ENCODE measurements at regions not wholly inside any gene's neighbourhood (a gene's known extent, or its start where the extent isn't known, plus 50 kb on each side); places are given as distances from the start of the nearest gene placed in this dataset.

GRCh38 chr21:22880573-22880972, 1882.4 kb downstream of the NCAM2 start:
- DNase-seq = no peak
- no peak overlapping the region for H3K27ac ChIP-seq (ENCODE audit: low read depth, low read length)
- Mint-ChIP-seq H3K4me3 (no peak overlapping the region), H3K4me1 (no peaks in the 10 kb centered on the region), H3K36me3 (no peaks in the 10 kb centered on the region), H3K9me3 (peaks cover 0 to 14% (median 5%) of the 10 kb centered on the region in 8 donors), H3K27me3 (no peaks in the 10 kb centered on the region), H3K27ac (no peak overlapping the region)
- peaks cover 0 to 3% of the 10 kb centered on the region in 2 donors for H3K9me3 ChIP-seq (ENCODE audit: control insufficient read depth in 1 of 2, low read length in 2 of 2)
- H3K27me3 ChIP-seq (ENCODE audit: insufficient read depth, low read length) = no peaks in the 10 kb centered on the region
- no peaks in the 10 kb centered on the region for H3K4me1 ChIP-seq (ENCODE audit: insufficient read depth, low read length)
- ChIA-PET CTCF (ENCODE audit: partially characterized antibody) (no interaction called here), POLR2A (ENCODE audit: partially characterized antibody) (no interaction called here)
- H3K36me3 ChIP-seq (ENCODE audit: insufficient read depth, low read length) = no peaks in the 10 kb centered on the region
- intact Hi-C loops (cut with micrococcal nuclease) = no loop called here
- H3K4me3 ChIP-seq (ENCODE audit: low read length in 2 of 2) = no peak overlapping the region

- no peaks in the 10 kb centered on the region for H3K27me3 Mint-ChIP-seq
- no peak overlapping the region for H3K27ac Mint-ChIP-seq
- no peaks in the 10 kb centered on the region for H3K4me1 ChIP-seq (ENCODE audit: insufficient read depth, low read length)
Observed at GRCh38 chr21:22881131-22881530, 1882.9 kb downstream of the NCAM2 start.

GRCh38 chr21:22885079-22885478, 1886.9 kb downstream of the NCAM2 start:
- H3K36me3 ChIP-seq (ENCODE audit: insufficient read depth, low read length) = no peaks in the 10 kb centered on the region
- Mint-ChIP-seq H3K4me1 (no peaks in the 10 kb centered on the region), H3K27me3 (no peaks in the 10 kb centered on the region), H3K36me3 (no peaks in the 10 kb centered on the region), H3K4me3 (no peak overlapping the region), H3K9me3 (peaks cover 0 to 5% (median under 1%) of the 10 kb centered on the region in 8 donors), H3K27ac (no peak overlapping the region)
- ChIA-PET POLR2A (ENCODE audit: partially characterized antibody) (no interaction called here), CTCF (ENCODE audit: partially characterized antibody) (no interaction called here)
- intact Hi-C loops (cut with micrococcal nuclease) = no loop called here
- no peaks in the 10 kb centered on the region for H3K4me1 ChIP-seq (ENCODE audit: insufficient read depth, low read length)
- H3K4me3 ChIP-seq (ENCODE audit: low read length in 2 of 2) = no peak overlapping the region
- H3K27me3 ChIP-seq (ENCODE audit: insufficient read depth, low read length) = no peaks in the 10 kb centered on the region
- no peak overlapping the region for H3K27ac ChIP-seq (ENCODE audit: low read depth, low read length)
- H3K9me3 ChIP-seq (ENCODE audit: control insufficient read depth in 1 of 2, low read length in 2 of 2) = no peaks in the 10 kb centered on the region
- DNase-seq = no peak

More at GRCh38 chr21:22881131-22881530, 1882.9 kb downstream of the NCAM2 start:
- H3K36me3 ChIP-seq (ENCODE audit: insufficient read depth, low read length) = no peaks in the 10 kb centered on the region
- no peak overlapping the region for H3K4me3 ChIP-seq (ENCODE audit: low read length in 2 of 2)
- H3K9me3 ChIP-seq (ENCODE audit: control insufficient read depth in 1 of 2, low read length in 2 of 2) = peaks cover 0 to 3% of the 10 kb centered on the region in 2 donors
- H3K9me3 Mint-ChIP-seq = peaks cover 0 to 14% (median 4%) of the 10 kb centered on the region in 8 donors
- no peaks in the 10 kb centered on the region for H3K36me3 Mint-ChIP-seq
- no peaks in the 10 kb centered on the region for H3K27me3 ChIP-seq (ENCODE audit: insufficient read depth, low read length)
- CTCF ChIA-PET (ENCODE audit: partially characterized antibody) = no interaction called here
- intact Hi-C loops (cut with micrococcal nuclease) = no loop called here
- no peaks in the 10 kb centered on the region for H3K4me1 Mint-ChIP-seq
- no peak for DNase-seq
- POLR2A ChIA-PET (ENCODE audit: partially characterized antibody) = no interaction called here
- no peak overlapping the region for H3K4me3 Mint-ChIP-seq
- H3K27ac ChIP-seq (ENCODE audit: low read depth, low read length) = no peak overlapping the region

- no peak overlapping the region for H3K4me3 ChIP-seq (ENCODE audit: low read length in 2 of 2)
- Mint-ChIP-seq H3K4me1 (no peaks in the 10 kb centered on the region), H3K27ac (no peak overlapping the region), H3K9me3 (peaks cover 0 to 5% (median under 1%) of the 10 kb centered on the region in 8 donors), H3K27me3 (no peaks in the 10 kb centered on the region), H3K36me3 (no peaks in the 10 kb centered on the region), H3K4me3 (no peak overlapping the region)
- H3K27ac ChIP-seq (ENCODE audit: low read depth, low read length) = no peak overlapping the region
- no peaks in the 10 kb centered on the region for H3K36me3 ChIP-seq (ENCODE audit: insufficient read depth, low read length)
- no peaks in the 10 kb centered on the region for H3K27me3 ChIP-seq (ENCODE audit: insufficient read depth, low read length)
- CTCF ChIA-PET (ENCODE audit: partially characterized antibody) = no interaction called here
- intact Hi-C loops (cut with micrococcal nuclease) = no loop called here
- no peaks in the 10 kb centered on the region for H3K9me3 ChIP-seq (ENCODE audit: control insufficient read depth in 1 of 2, low read length in 2 of 2)
- DNase-seq = no peak
- H3K4me1 ChIP-seq (ENCODE audit: insufficient read depth, low read length) = no peaks in the 10 kb centered on the region
- POLR2A ChIA-PET (ENCODE audit: partially characterized antibody) = no interaction called here
Observed at GRCh38 chr21:22885614-22886013, 1887.4 kb downstream of the NCAM2 start.

- Histone ChIP-seq H3K4me1 (ENCODE audit: insufficient read depth, low read length) (no peaks in the 10 kb centered on the region), H3K27ac (ENCODE audit: low read depth, low read length) (no peak overlapping the region), H3K27me3 (ENCODE audit: insufficient read depth, low read length) (no peaks in the 10 kb centered on the region), H3K9me3 (ENCODE audit: control insufficient read depth in 1 of 2, low read length in 2 of 2) (no peaks in the 10 kb centered on the region), H3K4me3 (ENCODE audit: low read length in 2 of 2) (no peak overlapping the region), H3K36me3 (ENCODE audit: insufficient read depth, low read length) (no peaks in the 10 kb centered on the region)
- no peak for DNase-seq
- ChIA-PET POLR2A (ENCODE audit: partially characterized antibody) (no interaction called here), CTCF (ENCODE audit: partially characterized antibody) (no interaction called here)
- Mint-ChIP-seq H3K36me3 (no peaks in the 10 kb centered on the region), H3K9me3 (peaks cover 0 to 5% (median 1%) of the 10 kb centered on the region in 8 donors), H3K4me3 (no peak overlapping the region), H3K4me1 (no peaks in the 10 kb centered on the region), H3K27me3 (no peaks in the 10 kb centered on the region), H3K27ac (no peak overlapping the region)
- intact Hi-C loops (cut with micrococcal nuclease) = no loop called here
Observed at GRCh38 chr21:22889445-22889844, 1891.2 kb downstream of the NCAM2 start.

- DNase-seq = no peak
- Mint-ChIP-seq H3K9me3 (peaks cover 0 to 4% (median 0%) of the 10 kb centered on the region in 8 donors), H3K27me3 (no peaks in the 10 kb centered on the region), H3K27ac (no peak overlapping the region), H3K4me3 (no peak overlapping the region), H3K36me3 (no peaks in the 10 kb centered on the region), H3K4me1 (no peaks in the 10 kb centered on the region)
- ChIA-PET CTCF (ENCODE audit: partially characterized antibody) (no interaction called here), POLR2A (ENCODE audit: partially characterized antibody) (no interaction called here)
- Histone ChIP-seq H3K4me1 (ENCODE audit: insufficient read depth, low read length) (no peaks in the 10 kb centered on the region), H3K27me3 (ENCODE audit: insufficient read depth, low read length) (no peaks in the 10 kb centered on the region), H3K36me3 (ENCODE audit: insufficient read depth, low read length) (no peaks in the 10 kb centered on the region), H3K9me3 (ENCODE audit: control insufficient read depth in 1 of 2, low read length in 2 of 2) (no peaks in the 10 kb centered on the region), H3K27ac (ENCODE audit: low read depth, low read length) (no peak overlapping the region), H3K4me3 (ENCODE audit: low read length in 2 of 2) (no peak overlapping the region)
- intact Hi-C loops (cut with micrococcal nuclease) = no loop called here
Observed at GRCh38 chr21:22890656-22891055, 1892.4 kb downstream of the NCAM2 start.

GRCh38 chr21:22892028-22892427, 1893.8 kb downstream of the NCAM2 start:
- Mint-ChIP-seq H3K27ac (no peak overlapping the region), H3K36me3 (no peaks in the 10 kb centered on the region), H3K9me3 (peaks cover 0 to 4% (median 3%) of the 10 kb centered on the region in 8 donors), H3K4me1 (no peaks in the 10 kb centered on the region), H3K4me3 (no peak overlapping the region), H3K27me3 (no peaks in the 10 kb centered on the region)
- H3K27me3 ChIP-seq (ENCODE audit: insufficient read depth, low read length) = no peaks in the 10 kb centered on the region
- H3K4me1 ChIP-seq (ENCODE audit: insufficient read depth, low read length) = no peaks in the 10 kb centered on the region
- DNase-seq = no peak
- H3K36me3 ChIP-seq (ENCODE audit: insufficient read depth, low read length) = no peaks in the 10 kb centered on the region
- CTCF ChIA-PET (ENCODE audit: partially characterized antibody) = no interaction called here
- POLR2A ChIA-PET (ENCODE audit: partially characterized antibody) = no interaction called here
- H3K27ac ChIP-seq (ENCODE audit: low read depth, low read length) = no peak overlapping the region
- no peak overlapping the region for H3K4me3 ChIP-seq (ENCODE audit: low read length in 2 of 2)
- H3K9me3 ChIP-seq (ENCODE audit: control insufficient read depth in 1 of 2, low read length in 2 of 2) = no peaks in the 10 kb centered on the region
- intact Hi-C loops (cut with micrococcal nuclease) = no loop called here

- ChIA-PET CTCF (ENCODE audit: partially characterized antibody) (no interaction called here), POLR2A (ENCODE audit: partially characterized antibody) (no interaction called here)
- Histone ChIP-seq H3K27ac (ENCODE audit: low read depth, low read length) (no peak overlapping the region), H3K4me1 (ENCODE audit: insufficient read depth, low read length) (no peaks in the 10 kb centered on the region), H3K9me3 (ENCODE audit: control insufficient read depth in 1 of 2, low read length in 2 of 2) (no peaks in the 10 kb centered on the region), H3K27me3 (ENCODE audit: insufficient read depth, low read length) (no peaks in the 10 kb centered on the region), H3K36me3 (ENCODE audit: insufficient read depth, low read length) (no peaks in the 10 kb centered on the region), H3K4me3 (ENCODE audit: low read length in 2 of 2) (no peak overlapping the region)
- Mint-ChIP-seq H3K27ac (no peak overlapping the region), H3K36me3 (no peaks in the 10 kb centered on the region), H3K4me1 (no peaks in the 10 kb centered on the region), H3K4me3 (no peak overlapping the region), H3K9me3 (peaks cover 0 to 6% (median 3%) of the 10 kb centered on the region in 8 donors), H3K27me3 (no peaks in the 10 kb centered on the region)
- DNase-seq = no peak
- intact Hi-C loops (cut with micrococcal nuclease) = no loop called here
Observed at GRCh38 chr21:22892740-22893139, 1894.5 kb downstream of the NCAM2 start.

Data from CD4-positive, alpha-beta memory T cell (primary cell).